H1 (cell line): ENCODE measurements at regions not wholly inside any gene's neighbourhood (a gene's known extent, or its start where the extent isn't known, plus 50 kb on each side); places are given as distances from the start of the nearest gene placed in this dataset.

ENCODE experiments used
- CTCF ChIA-PET: fragments of 300-600 bp; sonication (Branson Sonifier 250); formaldehyde crosslinking; loops from one replicate; lab custom pipeline; 2021; ENCODE audit not compliant: partially characterized antibody; lab: Charles Lee
- POLR2A ChIA-PET: fragments of 300-600 bp; sonication (Branson Sonifier 250); formaldehyde crosslinking; loops from one replicate; lab custom pipeline; 2021; ENCODE audit warnings: inconsistent platforms; ENCODE audit not compliant: partially characterized antibody; lab: Charles Lee
- DNase-seq, 2 experiments: peaks; one replicate each; pipeline versions ENCODE4 v3.0.0 to v3.0.0-alpha.2; 2010 to 2022; ENCODE audit warnings: low spot score in 2 of 2, low read depth in 1 of 2, mixed read lengths in 1 of 2
- FAIRE-seq: peaks from 2 replicates; lab custom pipeline; 2011; peaks lifted over from hg19 to GRCh38; lab: Jason Lieb, UNC
- H2AFZ ChIP-seq: 2 replicates; pipeline ENCODE4 v1.8.1; 2012; ENCODE audit warnings: low read length, inconsistent platforms
- H2AK5ac ChIP-seq: 2 replicates; pipeline ENCODE4 v1.6.1; 2013; ENCODE audit warnings: low read depth, low read length
- H2BK120ac ChIP-seq: replicated peaks from 2 replicates; pipeline ENCODE3; 2013; ENCODE audit warnings: low read depth, low read length, inconsistent platforms
- H2BK12ac ChIP-seq: 2 replicates; pipeline ENCODE4 v1.6.1; 2013; ENCODE audit warnings: low read depth, low read length
- H2BK15ac ChIP-seq: 2 replicates; pipeline ENCODE4 v1.6.1; 2013; ENCODE audit warnings: low read length
- H2BK20ac ChIP-seq: 2 replicates; pipeline ENCODE4 v1.6.1; 2013; ENCODE audit warnings: low read length
- H2BK5ac ChIP-seq: 2 replicates; pipeline ENCODE4 v1.6.1; 2013; ENCODE audit warnings: low read depth, low read length
- H3K14ac ChIP-seq: 2 replicates; pipeline ENCODE4 v1.6.1; 2013; ENCODE audit warnings: inconsistent platforms; ENCODE audit not compliant: insufficient read length
- H3K18ac ChIP-seq: 2 replicates; pipeline ENCODE4 v1.6.1; 2013; ENCODE audit warnings: low read length; ENCODE audit errors: extremely low read depth
- H3K23ac ChIP-seq: 2 replicates; pipeline ENCODE4 v1.6.1; 2013; ENCODE audit warnings: inconsistent platforms; ENCODE audit not compliant: insufficient read length
- H3K23me2 ChIP-seq: 2 replicates; pipeline ENCODE4 v1.6.1; 2013; ENCODE audit warnings: low read depth, low read length
- H3K27ac ChIP-seq: 2 replicates; pipeline ENCODE4 v1.6.1; 2011; ENCODE audit warnings: low read depth, low read length, inconsistent platforms
- H3K27me3 ChIP-seq, 4 experiments: replicated peaks in 1 of 4; 1 replicate in 1 of 4; 2 replicates in 3 of 4; pipeline versions ENCODE4 v1.6.1 to v1.8.1; 2011 to 2013; ENCODE audit warnings: low read length in 3 of 4, mild to moderate bottlenecking in 3 of 4, inconsistent platforms in 2 of 4, mixed read lengths in 2 of 4, moderate library complexity in 1 of 4; ENCODE audit not compliant: control insufficient read depth in 3 of 4, insufficient read depth in 3 of 4; ENCODE audit errors: extremely low read depth in 1 of 4
- H3K36me3 ChIP-seq, 4 experiments: 2 replicates each; pipeline versions ENCODE4 v1.6.1 to v1.8.1; 2011 to 2013; ENCODE audit warnings: mild to moderate bottlenecking in 4 of 4, low read length in 3 of 4, moderate library complexity in 2 of 4, control low read depth in 1 of 4, inconsistent platforms in 1 of 4; ENCODE audit not compliant: insufficient read depth in 4 of 4, control insufficient read depth in 2 of 4
- H3K4ac ChIP-seq: replicated peaks from 2 replicates; pipeline ENCODE3; 2013; ENCODE audit warnings: low read length, low read depth, mixed read lengths, inconsistent platforms; ENCODE audit not compliant: insufficient read length
- H3K4me1 ChIP-seq, 4 experiments: replicated peaks in 1 of 4; 1 replicate in 1 of 4; 2 replicates in 3 of 4; pipeline versions ENCODE4 v1.6.1 to v1.8.1; 2011 to 2013; ENCODE audit warnings: low read length in 3 of 4, inconsistent platforms in 2 of 4, mixed read lengths in 1 of 4; ENCODE audit not compliant: insufficient read depth in 4 of 4, control insufficient read depth in 3 of 4
- H3K4me2 ChIP-seq, 2 experiments: 2 replicates each; pipeline versions ENCODE4 v1.6.1 to v1.8.1; 2011 to 2013; ENCODE audit warnings: low read depth in 2 of 2, low read length in 2 of 2, control low read depth in 1 of 2, inconsistent platforms in 1 of 2, mild to moderate bottlenecking in 1 of 2; ENCODE audit not compliant: insufficient read depth in 1 of 2
- H3K4me3 ChIP-seq, 4 experiments: fragments of 200-600, 300-600 bp in 1 of 4; sonication (generic), shearing (Covaris generic), sonication (Bioruptor Twin) in 1 of 4; 2 replicates each; pipeline versions ENCODE4 v1.5.1 to v1.8.1; 2011 to 2016; ENCODE audit warnings: low read length in 4 of 4, low read depth in 3 of 4, control low read depth in 2 of 4, inconsistent platforms in 2 of 4, mild to moderate bottlenecking in 2 of 4, mixed read lengths in 1 of 4, moderate library complexity in 1 of 4; ENCODE audit not compliant: insufficient read depth in 2 of 4; ENCODE audit errors: extremely low read depth in 1 of 4
- H3K56ac ChIP-seq: replicated peaks from 2 replicates; pipeline ENCODE3; 2013; ENCODE audit warnings: low read depth, mild to moderate bottlenecking, mixed read lengths, low read length, inconsistent platforms; ENCODE audit not compliant: insufficient read length
- H3K79me1 ChIP-seq: 2 replicates; pipeline ENCODE4 v1.6.1; 2013; ENCODE audit warnings: low read depth, low read length, control low read depth
- H3K79me2 ChIP-seq, 2 experiments: 2 replicates each; pipeline versions ENCODE4 v1.6.1 to v1.8.1; 2012 to 2013; ENCODE audit warnings: low read length in 2 of 2, mild to moderate bottlenecking in 2 of 2, inconsistent platforms in 1 of 2; ENCODE audit not compliant: insufficient read depth in 2 of 2, control insufficient read depth in 1 of 2
- H3K9ac ChIP-seq, 4 experiments: replicated peaks in 1 of 4; 1 replicate in 1 of 4; 2 replicates in 3 of 4; pipeline versions ENCODE4 v1.6.1 to v1.8.1; 2011 to 2013; ENCODE audit warnings: low read depth in 3 of 4, low read length in 3 of 4, control low read depth in 2 of 4, mild to moderate bottlenecking in 2 of 4, moderate library complexity in 2 of 4, inconsistent platforms in 1 of 4; ENCODE audit errors: extremely low read depth in 1 of 4
- H3K9me3 ChIP-seq, 2 experiments: 2 replicates each; pipeline versions ENCODE4 v1.6.1 to v1.8.1; 2012 to 2013; ENCODE audit warnings: mild to moderate bottlenecking in 2 of 2, moderate library complexity in 2 of 2, control low read depth in 1 of 2, inconsistent platforms in 1 of 2, low read depth in 1 of 2, low read length in 1 of 2, mixed read lengths in 1 of 2; ENCODE audit not compliant: insufficient read depth in 2 of 2
- H4K20me1 ChIP-seq, 2 experiments: replicated peaks in 1 of 2; 2 replicates each; pipeline versions ENCODE3 to v1.8.1; 2011 to 2013; ENCODE audit warnings: inconsistent platforms in 2 of 2, low read length in 2 of 2, mild to moderate bottlenecking in 1 of 2; ENCODE audit not compliant: insufficient read depth in 2 of 2, control insufficient read depth in 1 of 2
- H4K5ac ChIP-seq: 2 replicates; pipeline ENCODE4 v1.6.1; 2013; ENCODE audit warnings: low read length, low read depth, mixed read lengths, inconsistent platforms; ENCODE audit not compliant: insufficient read length
- H4K8ac ChIP-seq: 2 replicates; pipeline ENCODE4 v1.8.0; 2013; ENCODE audit warnings: mild to moderate bottlenecking, moderate library complexity, low read length, inconsistent platforms; ENCODE audit not compliant: insufficient read depth; ENCODE audit errors: extremely low read depth
- H4K91ac ChIP-seq: replicated peaks from 2 replicates; pipeline ENCODE3; 2013; ENCODE audit warnings: low read length, mixed read lengths, inconsistent platforms; ENCODE audit not compliant: insufficient read length
- BRCA1 ChIP-seq: IDR thresholded peaks from 2 replicates; pipeline ENCODE4 v1.6.1; 2012; ENCODE audit warnings: low read depth, low read length, improper control_type of control experiment
- CBX8 ChIP-seq: fragments of 300-800, 300-1000 bp; sonication (generic); IDR thresholded peaks from 2 replicates; pipeline ENCODE4 v1.7.1; 2016; ENCODE audit warnings: low read depth, low read length, borderline replicate concordance
- EGR1 ChIP-seq: IDR thresholded peaks from 2 replicates; pipeline ENCODE4 v1.6.1; 2011; ENCODE audit warnings: low read depth, low read length, borderline replicate concordance
- POLR2AphosphoS5 ChIP-seq: IDR thresholded peaks from 2 replicates; pipeline ENCODE4 v1.6.1; 2011; ENCODE audit warnings: low read depth, low read length
- WGBS, 2 experiments: shearing (Covaris generic) in 1 of 2; methylation state at CpG; one replicate each; pipeline versions ENCODE4 v1.1.6 to v1.1.7; 2013 to 2015; ENCODE audit warnings: low lambda C conversion rate in 2 of 2, mixed read lengths in 2 of 2, inconsistent platforms in 1 of 2, low coverage in 1 of 2, missing lambda C conversion rate in 1 of 2; ENCODE audit not compliant: insufficient replicate concordance in 2 of 2, insufficient coverage in 1 of 2, insufficient read length in 1 of 2; ENCODE audit errors: extremely low coverage in 1 of 2, missing lambda C conversion rate in 1 of 2; 5-methylcytosine and 5-hydroxymethylcytosine counted together
- TF ChIP-seq, protein P1 (sequence below): IDR thresholded peaks from 2 replicates; pipeline ENCODE4 v1.6.1; 2011; ENCODE audit warnings: low read depth, mild to moderate bottlenecking, low read length; ENCODE audit not compliant: insufficient read depth

DNA sequence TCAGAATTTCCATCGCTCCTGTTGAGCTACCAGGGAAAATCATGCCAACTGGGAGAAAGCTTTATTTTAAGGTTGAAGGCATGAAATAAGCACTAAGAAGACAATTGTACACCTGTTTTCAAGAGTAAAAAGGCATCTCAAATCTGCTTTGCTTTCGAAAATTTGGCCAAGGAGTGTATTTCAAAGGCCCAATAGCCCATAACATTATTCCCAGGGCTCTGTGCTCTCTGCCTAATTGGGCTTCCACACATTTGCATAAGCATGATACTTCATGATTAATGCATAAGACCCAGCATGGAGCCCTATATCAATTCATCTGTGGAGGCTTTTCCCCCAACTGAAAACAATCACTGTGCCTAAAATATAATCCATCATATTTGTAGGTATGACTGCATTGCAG is 258.5 kb downstream of the NOVA1 start:
- H3K56ac ChIP-seq = no peak overlapping the region
- no peaks in the 10 kb centered on the region for H3K4me1 ChIP-seq
- no peak overlapping the region for H3K23ac ChIP-seq
- H3K4ac ChIP-seq = no peak overlapping the region
- H4K5ac ChIP-seq = no peak overlapping the region
- H4K20me1 ChIP-seq = no peaks in the 10 kb centered on the region
- no peaks in the 10 kb centered on the region for H3K36me3 ChIP-seq
- CTCF ChIA-PET = no interaction called here
- FAIRE-seq = no peak
- no peaks in the 10 kb centered on the region for H3K23me2 ChIP-seq
- H3K79me1 ChIP-seq = no peaks in the 10 kb centered on the region
- no peaks in the 10 kb centered on the region for H3K27me3 ChIP-seq
- POLR2A ChIA-PET = no interaction called here
- H3K18ac ChIP-seq = no peak overlapping the region
- DNase-seq = no peak
- WGBS, 2 experiments = 95% methylated on average over 2 of the region's 2 CpGs; no CpG with 5 or more reads in 1 of the 2 experiments
- TF ChIP-seq BRCA1 (no peak), POLR2AphosphoS5 (no peak), CBX8 (no peak), EGR1 (no peak)
- TF ChIP-seq, protein P1, sequence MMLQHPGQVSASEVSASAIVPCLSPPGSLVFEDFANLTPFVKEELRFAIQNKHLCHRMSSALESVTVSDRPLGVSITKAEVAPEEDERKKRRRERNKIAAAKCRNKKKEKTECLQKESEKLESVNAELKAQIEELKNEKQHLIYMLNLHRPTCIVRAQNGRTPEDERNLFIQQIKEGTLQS = no peak
- H2BK120ac ChIP-seq = no peak overlapping the region
- no peak overlapping the region for H2BK15ac ChIP-seq
- no peak overlapping the region for H2AK5ac ChIP-seq
- no peak overlapping the region for H4K8ac ChIP-seq
- H3K4me2 ChIP-seq = no peak overlapping the region
- no peak overlapping the region for H3K9ac ChIP-seq
- H4K91ac ChIP-seq = no peak overlapping the region
- no peak overlapping the region for H3K27ac ChIP-seq
- no peak overlapping the region for H3K14ac ChIP-seq
- H3K4me3 ChIP-seq = no peak overlapping the region
- no peaks in the 10 kb centered on the region for H3K9me3 ChIP-seq
- H2BK5ac ChIP-seq = no peak overlapping the region
- no peak overlapping the region for H2BK12ac ChIP-seq
- H3K79me2 ChIP-seq = no peaks in the 10 kb centered on the region
- H2AFZ ChIP-seq = no peak overlapping the region
- H2BK20ac ChIP-seq = no peak overlapping the region
